ENCODE measurements at regions not wholly inside any gene's neighbourhood (a gene's known extent, or its start where the extent isn't known, plus 50 kb on each side); places are given as distances from the start of the nearest gene placed in this dataset.

DNA sequence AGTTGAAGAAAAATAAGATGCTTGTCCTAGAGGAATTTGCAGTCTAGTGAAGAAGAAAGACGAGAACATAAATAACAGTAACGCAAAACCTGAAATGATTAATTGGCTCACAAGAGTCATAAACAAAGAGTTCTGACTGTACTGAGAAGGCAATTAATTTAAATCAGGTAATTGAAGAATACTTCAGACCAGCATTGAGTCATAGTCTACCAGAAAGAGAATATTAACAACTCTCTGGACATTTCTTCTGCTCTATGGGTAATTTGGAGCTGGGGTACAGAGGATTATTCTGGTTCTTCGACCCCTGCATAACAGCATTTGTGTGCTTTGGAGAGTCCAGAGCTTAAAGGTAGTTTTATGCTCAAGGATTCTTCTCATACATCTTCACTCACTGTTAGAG lies 390.3 kb upstream of the DCN start:
- TF ChIP-seq EZH2 (IDR thresholded peaks at IDR 0.05; ENCODE audit: insufficient read depth, low read length), result no peak
- TF ChIP-seq, protein P1, sequence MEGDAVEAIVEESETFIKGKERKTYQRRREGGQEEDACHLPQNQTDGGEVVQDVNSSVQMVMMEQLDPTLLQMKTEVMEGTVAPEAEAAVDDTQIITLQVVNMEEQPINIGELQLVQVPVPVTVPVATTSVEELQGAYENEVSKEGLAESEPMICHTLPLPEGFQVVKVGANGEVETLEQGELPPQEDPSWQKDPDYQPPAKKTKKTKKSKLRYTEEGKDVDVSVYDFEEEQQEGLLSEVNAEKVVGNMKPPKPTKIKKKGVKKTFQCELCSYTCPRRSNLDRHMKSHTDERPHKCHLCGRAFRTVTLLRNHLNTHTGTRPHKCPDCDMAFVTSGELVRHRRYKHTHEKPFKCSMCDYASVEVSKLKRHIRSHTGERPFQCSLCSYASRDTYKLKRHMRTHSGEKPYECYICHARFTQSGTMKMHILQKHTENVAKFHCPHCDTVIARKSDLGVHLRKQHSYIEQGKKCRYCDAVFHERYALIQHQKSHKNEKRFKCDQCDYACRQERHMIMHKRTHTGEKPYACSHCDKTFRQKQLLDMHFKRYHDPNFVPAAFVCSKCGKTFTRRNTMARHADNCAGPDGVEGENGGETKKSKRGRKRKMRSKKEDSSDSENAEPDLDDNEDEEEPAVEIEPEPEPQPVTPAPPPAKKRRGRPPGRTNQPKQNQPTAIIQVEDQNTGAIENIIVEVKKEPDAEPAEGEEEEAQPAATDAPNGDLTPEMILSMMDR (IDR thresholded peaks at IDR 0.05; ENCODE audit: insufficient read depth, low read depth, low read length), result no peak
